SU-DHL-6 (cell line): ENCODE measurements at regions not wholly inside any gene's neighbourhood (a gene's known extent, or its start where the extent isn't known, plus 50 kb on each side); places are given as distances from the start of the nearest gene placed in this dataset.

Source experiments
- CTCF ChIP-seq: fragments of 200-600 bp; sonication (generic); IDR thresholded peaks from one replicate; pipeline ENCODE4 v1.5.1; 2017; ENCODE audit warnings: antibody characterized with exemption, mild to moderate bottlenecking, low read length, moderate library complexity; ENCODE audit not compliant: insufficient read depth, poor library complexity, severe bottlenecking
- EZH2phosphoT487 ChIP-seq: fragments of 200-600 bp; sonication (generic), shearing (Covaris generic); conservative IDR thresholded peaks from 2 replicates; pipeline ENCODE4 v1.6.1; 2018; ENCODE audit warnings: mild to moderate bottlenecking, antibody characterized with exemption, low read length, moderate library complexity, mixed read lengths

DNA sequence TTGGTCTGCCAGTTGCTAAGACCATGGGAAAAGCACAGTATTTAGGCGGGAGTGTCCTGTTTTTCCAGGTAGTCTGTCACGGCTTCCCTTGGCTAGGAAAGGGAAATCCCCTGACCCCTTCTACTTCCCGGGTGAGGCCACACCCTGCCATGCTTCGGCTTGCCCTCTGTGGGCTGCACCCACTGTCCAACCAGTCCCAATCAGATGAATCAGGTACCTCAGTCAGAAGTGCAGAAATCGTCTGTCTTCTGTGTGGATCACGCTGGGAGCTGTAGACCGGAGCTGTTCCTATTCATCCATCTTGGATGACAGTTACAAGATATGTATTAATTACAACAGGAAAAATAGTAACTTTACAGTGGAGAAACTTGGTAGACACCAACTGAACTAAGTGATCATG, 188.2 kb downstream of the TPBG start:
- TF ChIP-seq CTCF (no peak), EZH2phosphoT487 (no peak)
